ENCODE measurements at regions not wholly inside any gene's neighbourhood (a gene's known extent, or its start where the extent isn't known, plus 50 kb on each side); places are given as distances from the start of the nearest gene placed in this dataset.

DNA sequence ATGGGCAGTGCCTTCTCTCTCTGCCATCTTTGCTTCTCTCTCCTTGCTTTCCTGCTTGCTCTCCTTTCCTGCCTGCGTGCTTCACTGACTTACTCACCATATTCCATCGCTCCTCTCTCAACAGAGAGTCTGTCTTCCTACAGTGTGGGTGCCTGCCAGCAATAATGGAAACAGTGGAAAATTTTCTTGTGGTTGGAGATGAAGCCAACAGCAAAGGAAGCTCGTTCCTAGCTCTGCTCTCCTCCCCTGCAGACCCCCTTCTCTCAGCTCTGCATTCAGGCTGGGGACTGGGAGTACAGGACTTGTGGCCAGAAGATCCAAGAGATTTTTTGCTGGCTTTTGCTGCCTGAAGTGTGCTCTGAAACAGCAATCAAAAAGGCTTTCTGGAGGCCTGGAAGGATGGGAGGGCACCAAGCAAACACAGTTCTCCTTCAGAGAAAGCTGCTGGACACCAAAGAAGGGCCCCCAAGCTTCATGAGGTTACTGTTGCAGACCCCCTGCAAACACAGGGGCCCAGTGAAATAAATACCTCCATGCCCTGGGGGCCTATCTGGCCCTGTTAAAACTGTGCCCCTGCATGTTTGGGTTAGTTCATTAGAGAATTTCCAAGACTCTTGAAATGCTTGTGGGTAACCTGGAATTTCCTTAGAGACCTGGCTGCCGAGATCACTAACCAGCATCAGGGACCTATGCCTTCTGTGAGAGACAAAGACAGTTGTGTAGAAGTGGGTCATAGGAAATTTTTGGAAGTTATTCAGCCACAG, 149.9 kb upstream of the RASGRP1 start:
- H3K9ac ChIP-seq (ENCODE audit: low read length): no peak overlapping the region
- H3K4me1 ChIP-seq (ENCODE audit: control insufficient read depth, insufficient read depth, low read length): no peaks in the 10 kb centered on the region
- H3K36me3 ChIP-seq (ENCODE audit: control insufficient read depth, insufficient read depth, low read length): no peaks in the 10 kb centered on the region
- no peaks in the 10 kb centered on the region for H3K9me3 ChIP-seq (ENCODE audit: control insufficient read depth, insufficient read depth, low read depth, low read length)
- no peak overlapping the region for H3K4me3 ChIP-seq (ENCODE audit: low read depth, low read length)
- H3K27me3 ChIP-seq (ENCODE audit: control insufficient read depth, insufficient read depth, low read length): no peaks in the 10 kb centered on the region
- H3K27ac ChIP-seq (ENCODE audit: low read depth, low read length): no peak overlapping the region

DNA sequence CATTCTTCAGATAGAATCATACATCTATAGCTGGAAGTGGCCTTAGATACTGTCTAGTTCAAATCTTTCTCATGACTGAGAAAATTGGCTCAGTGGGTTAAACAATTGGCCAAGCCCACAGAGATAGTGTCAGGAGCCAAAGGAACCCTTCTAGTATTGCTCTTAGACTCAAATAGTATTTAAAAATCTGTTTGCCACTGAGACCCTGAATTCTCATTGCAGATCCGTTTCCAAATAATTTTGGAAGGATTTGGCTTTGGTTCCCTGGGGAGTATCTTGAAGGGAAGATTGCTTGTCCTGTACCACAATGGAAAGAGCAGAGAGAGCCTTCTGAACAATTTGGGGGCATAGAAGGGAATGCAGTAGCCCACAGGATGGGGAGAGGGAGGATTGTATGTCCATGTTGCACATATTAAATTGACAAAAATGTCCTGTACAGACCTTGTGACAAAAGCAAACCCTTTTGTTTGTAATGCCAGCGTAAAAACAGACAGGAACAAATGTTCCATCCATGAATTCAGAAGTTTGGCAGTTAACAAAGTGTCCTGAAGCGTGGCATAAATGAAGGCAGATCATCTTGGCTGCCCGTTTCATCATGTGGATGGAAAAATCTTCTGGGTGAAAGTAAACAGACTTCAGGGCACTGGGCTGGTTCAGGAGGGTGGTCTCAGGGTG, 156.4 kb upstream of the RASGRP1 start:
- H3K4me3 ChIP-seq (ENCODE audit: low read depth, low read length): no peak overlapping the region
- no peak overlapping the region for H3K27ac ChIP-seq (ENCODE audit: low read depth, low read length)
- no peaks in the 10 kb centered on the region for H3K4me1 ChIP-seq (ENCODE audit: control insufficient read depth, insufficient read depth, low read length)
- H3K36me3 ChIP-seq (ENCODE audit: control insufficient read depth, insufficient read depth, low read length): no peaks in the 10 kb centered on the region
- H3K9ac ChIP-seq (ENCODE audit: low read length): no peak overlapping the region
- H3K9me3 ChIP-seq (ENCODE audit: control insufficient read depth, insufficient read depth, low read depth, low read length): no peaks in the 10 kb centered on the region
- H3K27me3 ChIP-seq (ENCODE audit: control insufficient read depth, insufficient read depth, low read length): no peaks in the 10 kb centered on the region

DNA sequence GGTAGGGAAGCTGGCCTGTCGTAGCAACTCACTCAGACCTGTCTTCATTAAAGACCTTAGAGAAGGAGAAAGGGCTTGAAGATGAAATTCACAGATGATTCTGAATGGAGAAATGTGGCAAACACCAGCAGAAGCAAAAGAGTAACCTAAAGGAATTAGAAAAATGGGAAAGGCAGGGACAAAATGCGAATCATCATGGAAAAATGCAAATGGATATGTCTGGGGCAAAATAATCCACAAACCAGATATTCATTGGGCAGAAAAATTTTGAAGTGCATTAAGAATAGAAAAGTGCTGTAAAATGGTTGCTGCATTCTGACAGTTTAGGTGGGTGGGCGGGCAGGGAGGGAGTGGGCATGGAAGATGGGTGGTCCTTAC, 156.9 kb upstream of the RASGRP1 start:
- Histone ChIP-seq H3K27me3 (ENCODE audit: control insufficient read depth, insufficient read depth, low read length) (no peaks in the 10 kb centered on the region), H3K4me1 (ENCODE audit: control insufficient read depth, insufficient read depth, low read length) (no peaks in the 10 kb centered on the region), H3K36me3 (ENCODE audit: control insufficient read depth, insufficient read depth, low read length) (no peaks in the 10 kb centered on the region), H3K9me3 (ENCODE audit: control insufficient read depth, insufficient read depth, low read depth, low read length) (no peaks in the 10 kb centered on the region), H3K27ac (ENCODE audit: low read depth, low read length) (no peak overlapping the region), H3K4me3 (ENCODE audit: low read depth, low read length) (no peak overlapping the region), H3K9ac (ENCODE audit: low read length) (no peak overlapping the region)

DNA sequence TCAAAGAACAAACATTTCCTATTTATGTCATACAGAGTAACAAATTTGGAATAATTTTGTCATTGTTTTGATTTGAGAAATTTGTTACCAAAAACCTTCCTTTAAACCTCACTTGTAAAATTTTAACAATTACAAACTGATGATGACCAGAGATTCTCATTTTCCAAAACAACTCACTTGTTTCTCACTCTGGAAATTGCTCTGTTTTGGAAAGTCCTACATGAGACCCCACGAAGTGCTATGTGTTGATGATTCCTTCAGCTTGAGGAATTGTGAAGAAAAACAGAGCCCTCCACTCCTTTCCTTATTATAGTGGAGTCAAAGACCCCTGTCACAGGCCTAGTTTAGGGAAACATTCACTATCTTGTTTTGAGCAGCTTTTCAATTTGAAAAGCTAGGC, 157.6 kb upstream of the RASGRP1 start:
- Histone ChIP-seq H3K9ac (ENCODE audit: low read length) (no peak overlapping the region), H3K9me3 (ENCODE audit: control insufficient read depth, insufficient read depth, low read depth, low read length) (no peaks in the 10 kb centered on the region), H3K4me3 (ENCODE audit: low read depth, low read length) (no peak overlapping the region), H3K36me3 (ENCODE audit: control insufficient read depth, insufficient read depth, low read length) (no peaks in the 10 kb centered on the region), H3K4me1 (ENCODE audit: control insufficient read depth, insufficient read depth, low read length) (no peaks in the 10 kb centered on the region), H3K27me3 (ENCODE audit: control insufficient read depth, insufficient read depth, low read length) (no peaks in the 10 kb centered on the region), H3K27ac (ENCODE audit: low read depth, low read length) (no peak overlapping the region)

DNA sequence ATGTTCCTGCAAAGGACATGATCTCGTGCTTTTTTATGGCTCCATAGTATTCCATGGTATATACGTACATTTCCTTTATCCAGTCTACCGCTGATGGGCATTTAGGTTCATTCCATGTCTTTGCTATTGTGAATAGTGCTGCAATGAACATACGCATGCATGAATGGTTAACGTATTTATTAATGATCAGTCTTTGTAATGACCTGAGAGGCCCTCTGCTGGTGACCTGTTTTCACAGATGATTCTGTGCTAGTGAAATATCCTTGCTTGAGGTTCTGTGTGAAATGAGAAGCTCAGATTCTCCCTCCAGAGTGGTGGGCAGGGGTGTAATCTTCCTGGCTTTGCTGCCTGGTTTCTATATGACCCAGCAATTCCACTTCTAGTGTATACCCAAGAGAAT, 160.2 kb upstream of the RASGRP1 start:
- Histone ChIP-seq H3K27me3 (ENCODE audit: control insufficient read depth, insufficient read depth, low read length) (no peaks in the 10 kb centered on the region), H3K27ac (ENCODE audit: low read depth, low read length) (no peak overlapping the region), H3K4me3 (ENCODE audit: low read depth, low read length) (no peak overlapping the region), H3K9ac (ENCODE audit: low read length) (no peak overlapping the region), H3K4me1 (ENCODE audit: control insufficient read depth, insufficient read depth, low read length) (no peaks in the 10 kb centered on the region), H3K9me3 (ENCODE audit: control insufficient read depth, insufficient read depth, low read depth, low read length) (no peaks in the 10 kb centered on the region), H3K36me3 (ENCODE audit: control insufficient read depth, insufficient read depth, low read length) (no peaks in the 10 kb centered on the region)

DNA sequence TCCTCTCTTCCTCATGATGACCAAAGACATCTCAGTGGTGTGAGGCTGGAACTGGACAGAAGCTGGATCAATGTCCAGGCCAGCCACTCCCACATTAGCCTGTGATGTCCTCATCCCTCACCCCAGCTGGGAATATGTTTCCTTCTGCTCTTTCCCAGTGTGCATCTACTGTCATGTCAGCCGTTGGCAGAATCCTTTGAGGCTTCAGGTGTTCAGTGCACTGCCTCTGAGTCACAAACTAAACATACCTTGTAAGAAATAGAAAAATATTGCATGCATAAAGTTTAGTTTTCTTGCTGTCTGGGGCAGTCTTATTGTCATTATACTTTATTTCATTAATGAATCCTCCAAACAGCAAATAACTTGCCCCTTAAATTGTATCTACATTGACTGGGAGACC, 161.6 kb upstream of the RASGRP1 start:
- Histone ChIP-seq H3K9me3 (ENCODE audit: control insufficient read depth, insufficient read depth, low read depth, low read length) (no peaks in the 10 kb centered on the region), H3K27ac (ENCODE audit: low read depth, low read length) (no peak overlapping the region), H3K9ac (ENCODE audit: low read length) (no peak overlapping the region), H3K4me1 (ENCODE audit: control insufficient read depth, insufficient read depth, low read length) (no peaks in the 10 kb centered on the region), H3K4me3 (ENCODE audit: low read depth, low read length) (no peak overlapping the region), H3K36me3 (ENCODE audit: control insufficient read depth, insufficient read depth, low read length) (no peaks in the 10 kb centered on the region), H3K27me3 (ENCODE audit: control insufficient read depth, insufficient read depth, low read length) (no peaks in the 10 kb centered on the region)

DNA sequence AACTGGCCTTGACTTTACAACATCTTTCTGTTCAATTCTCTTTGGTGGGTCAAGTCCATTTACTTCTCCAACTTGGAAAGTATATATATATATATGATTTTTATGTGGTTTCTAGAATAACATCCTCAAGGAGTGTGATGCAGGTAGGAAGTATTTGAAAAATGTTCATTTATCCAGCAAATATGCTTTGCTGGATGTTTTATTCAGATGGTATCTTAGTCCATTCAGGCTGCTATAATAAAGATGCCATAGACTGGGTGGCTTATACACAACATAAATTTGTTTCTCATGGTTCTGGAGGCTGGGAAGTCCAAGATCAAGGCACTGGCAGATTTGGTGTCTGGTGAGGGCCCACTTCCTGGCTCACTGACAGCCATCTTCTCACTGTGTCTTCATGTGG, 168.7 kb upstream of the RASGRP1 start:
- Histone ChIP-seq H3K9me3 (ENCODE audit: control insufficient read depth, insufficient read depth, low read depth, low read length) (no peaks in the 10 kb centered on the region), H3K36me3 (ENCODE audit: control insufficient read depth, insufficient read depth, low read length) (no peaks in the 10 kb centered on the region), H3K4me1 (ENCODE audit: control insufficient read depth, insufficient read depth, low read length) (no peaks in the 10 kb centered on the region), H3K9ac (ENCODE audit: low read length) (no peak overlapping the region), H3K4me3 (ENCODE audit: low read depth, low read length) (no peak overlapping the region), H3K27me3 (ENCODE audit: control insufficient read depth, insufficient read depth, low read length) (no peaks in the 10 kb centered on the region), H3K27ac (ENCODE audit: low read depth, low read length) (no peak overlapping the region)

DNA sequence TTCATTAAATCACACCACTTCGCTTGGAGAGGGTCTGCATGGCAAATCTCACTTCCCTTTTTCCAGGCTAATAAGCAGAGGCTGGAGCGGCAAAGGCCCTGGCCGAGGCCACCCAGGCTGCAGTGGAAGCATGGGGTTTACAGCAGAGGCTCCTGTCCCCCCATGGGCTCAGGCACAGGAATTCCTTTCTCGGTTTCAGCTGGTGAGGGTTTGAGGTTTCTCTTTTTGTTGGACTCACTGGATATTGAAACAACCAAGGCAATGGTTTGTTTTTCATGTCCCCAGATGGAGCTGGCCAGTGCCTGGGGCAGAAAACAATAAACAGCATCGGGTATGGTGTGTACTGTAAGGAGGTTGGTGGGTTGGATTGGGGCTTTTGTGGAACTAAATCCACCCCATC, 175.6 kb upstream of the RASGRP1 start:
- Histone ChIP-seq H3K9ac (ENCODE audit: low read length) (no peak overlapping the region), H3K4me1 (ENCODE audit: control insufficient read depth, insufficient read depth, low read length) (no peaks in the 10 kb centered on the region), H3K27me3 (ENCODE audit: control insufficient read depth, insufficient read depth, low read length) (no peaks in the 10 kb centered on the region), H3K9me3 (ENCODE audit: control insufficient read depth, insufficient read depth, low read depth, low read length) (no peaks in the 10 kb centered on the region), H3K4me3 (ENCODE audit: low read depth, low read length) (no peak overlapping the region), H3K36me3 (ENCODE audit: control insufficient read depth, insufficient read depth, low read length) (no peaks in the 10 kb centered on the region), H3K27ac (ENCODE audit: low read depth, low read length) (no peak overlapping the region)

DNA sequence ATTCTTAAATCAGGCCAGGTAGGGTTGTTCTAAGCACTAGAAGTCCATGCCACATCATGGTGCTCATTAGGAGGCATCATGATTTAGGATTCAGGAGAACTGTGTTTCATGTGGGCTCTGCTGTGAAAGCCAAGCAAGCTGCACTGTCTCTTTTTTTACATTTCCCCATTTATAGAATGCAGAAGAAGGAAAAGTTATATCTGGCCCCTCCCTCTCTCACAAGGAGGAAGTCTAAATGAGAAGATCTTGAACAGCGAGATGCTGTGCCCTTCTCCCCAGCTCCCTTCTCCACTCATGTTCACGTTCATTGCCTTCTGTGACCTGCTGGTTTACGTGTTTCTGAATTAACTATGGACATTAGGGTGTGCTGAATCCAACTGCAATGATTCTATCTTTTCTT, 178.5 kb upstream of the RASGRP1 start:
- Histone ChIP-seq H3K27me3 (ENCODE audit: control insufficient read depth, insufficient read depth, low read length) (no peaks in the 10 kb centered on the region), H3K36me3 (ENCODE audit: control insufficient read depth, insufficient read depth, low read length) (no peaks in the 10 kb centered on the region), H3K27ac (ENCODE audit: low read depth, low read length) (no peak overlapping the region), H3K4me1 (ENCODE audit: control insufficient read depth, insufficient read depth, low read length) (no peaks in the 10 kb centered on the region), H3K9ac (ENCODE audit: low read length) (no peak overlapping the region), H3K4me3 (ENCODE audit: low read depth, low read length) (no peak overlapping the region), H3K9me3 (ENCODE audit: control insufficient read depth, insufficient read depth, low read depth, low read length) (no peaks in the 10 kb centered on the region)

DNA sequence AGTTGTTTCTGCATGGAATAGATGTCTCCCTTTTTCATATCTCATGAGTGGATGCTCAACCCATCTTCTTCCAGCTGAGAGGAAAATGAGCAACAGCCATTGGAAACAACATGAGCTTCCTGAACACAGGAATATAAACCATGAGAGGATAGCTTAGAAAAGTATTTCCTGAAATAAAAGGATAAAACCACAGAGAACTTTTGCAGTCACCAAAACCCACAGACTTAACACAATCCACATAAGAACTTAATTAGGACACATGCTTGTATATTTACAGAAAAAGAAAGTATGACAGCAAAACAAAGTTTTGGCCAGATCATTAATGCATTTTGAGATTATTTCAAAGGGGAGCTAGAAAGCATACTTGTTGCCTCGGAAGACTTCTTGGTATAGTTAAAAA, 180.5 kb upstream of the RASGRP1 start:
- Histone ChIP-seq H3K9me3 (ENCODE audit: control insufficient read depth, insufficient read depth, low read depth, low read length) (no peaks in the 10 kb centered on the region), H3K4me1 (ENCODE audit: control insufficient read depth, insufficient read depth, low read length) (no peaks in the 10 kb centered on the region), H3K27me3 (ENCODE audit: control insufficient read depth, insufficient read depth, low read length) (no peaks in the 10 kb centered on the region), H3K9ac (ENCODE audit: low read length) (no peak overlapping the region), H3K36me3 (ENCODE audit: control insufficient read depth, insufficient read depth, low read length) (no peaks in the 10 kb centered on the region), H3K4me3 (ENCODE audit: low read depth, low read length) (no peak overlapping the region), H3K27ac (ENCODE audit: low read depth, low read length) (no peak overlapping the region)

DNA sequence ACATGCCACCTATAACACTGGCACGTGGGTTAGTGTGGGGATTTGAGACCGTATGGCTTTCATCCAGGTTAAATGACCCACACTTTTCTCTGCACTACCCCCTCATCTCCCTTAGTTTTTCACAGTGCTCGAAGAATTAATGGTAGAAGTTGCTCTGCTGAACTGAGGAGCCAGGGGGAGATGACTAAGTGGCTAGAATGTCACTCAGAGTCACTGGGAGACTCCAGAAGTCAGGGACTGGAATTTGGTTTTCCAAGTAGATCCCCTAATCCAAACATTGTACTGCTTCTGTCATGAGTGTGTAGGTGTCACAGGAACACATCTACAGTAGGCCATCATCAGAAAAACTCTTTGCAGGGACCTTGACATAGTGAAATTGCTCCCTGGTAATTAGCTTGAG, 181.0 kb upstream of the RASGRP1 start:
- no peak overlapping the region for H3K9ac ChIP-seq (ENCODE audit: low read length)
- no peak overlapping the region for H3K27ac ChIP-seq (ENCODE audit: low read depth, low read length)
- H3K36me3 ChIP-seq (ENCODE audit: control insufficient read depth, insufficient read depth, low read length): no peaks in the 10 kb centered on the region
- no peaks in the 10 kb centered on the region for H3K4me1 ChIP-seq (ENCODE audit: control insufficient read depth, insufficient read depth, low read length)
- no peaks in the 10 kb centered on the region for H3K9me3 ChIP-seq (ENCODE audit: control insufficient read depth, insufficient read depth, low read depth, low read length)
- no peak overlapping the region for H3K4me3 ChIP-seq (ENCODE audit: low read depth, low read length)
- no peaks in the 10 kb centered on the region for H3K27me3 ChIP-seq (ENCODE audit: control insufficient read depth, insufficient read depth, low read length)

All from HUES6 (cell line).